Embryonic facial prominence (tissue), 1 donor: ENCODE measurements at regions not wholly inside any gene's neighbourhood (a gene's known extent, or its start where the extent isn't known, plus 50 kb on each side); places are given as distances from the start of the nearest gene placed in this dataset.

ENCODE experiments used
- DNase-seq: peaks from one replicate; pipeline ENCODE4 v3.0.0-alpha.2; 2016; ENCODE audit errors: extremely low spot score

- no peak for DNase-seq
Observed at GRCh38 chr10:4351723-4352413, 474.1 kb upstream of the AKR1E2 start.

- no peak for DNase-seq
Observed at GRCh38 chr10:4347397-4347796, 478.6 kb upstream of the AKR1E2 start.

GRCh38 chr10:4345877-4346646, 479.9 kb upstream of the AKR1E2 start:
- DNase-seq, result no peak

- peak; percentile 47 for DNase-seq
Observed at GRCh38 chr10:4344492-4344994, 481.5 kb upstream of the AKR1E2 start.

GRCh38 chr10:4343873-4344272, 482.1 kb upstream of the AKR1E2 start:
- no peak for DNase-seq

- DNase-seq, result no peak
Observed at GRCh38 chr10:4343091-4343490, 482.9 kb upstream of the AKR1E2 start.

GRCh38 chr10:4338768-4339167, 487.2 kb upstream of the AKR1E2 start:
- no peak for DNase-seq

GRCh38 chr10:4337563-4337962, 488.4 kb upstream of the AKR1E2 start:
- no peak for DNase-seq

- DNase-seq, result no peak
Observed at GRCh38 chr10:4334871-4335270, 491.1 kb upstream of the AKR1E2 start.

GRCh38 chr10:4334015-4334414, 492.0 kb upstream of the AKR1E2 start:
- no peak for DNase-seq

GRCh38 chr10:4333459-4333894, 492.5 kb upstream of the AKR1E2 start:
- no peak for DNase-seq

GRCh38 chr10:4332764-4333458, 493.1 kb upstream of the AKR1E2 start:
- DNase-seq, result no peak

GRCh38 chr10:4331150-4331549, 494.9 kb upstream of the AKR1E2 start:
- no peak for DNase-seq

- no peak for DNase-seq
Observed at GRCh38 chr10:4330636-4331035, 495.4 kb upstream of the AKR1E2 start.

GRCh38 chr10:4329225-4329624, 496.8 kb upstream of the AKR1E2 start:
- no peak for DNase-seq

GRCh38 chr10:4326647-4327046, 499.4 kb upstream of the AKR1E2 start:
- no peak for DNase-seq

- DNase-seq, result no peak
Observed at GRCh38 chr10:4319870-4320367, 506.1 kb upstream of the AKR1E2 start.

- DNase-seq, result no peak
Observed at GRCh38 chr10:4316161-4316810, 509.7 kb upstream of the AKR1E2 start.

- peak; percentile 26 for DNase-seq
Observed at GRCh38 chr10:4315551-4315950, 510.5 kb upstream of the AKR1E2 start.

GRCh38 chr10:4313051-4313450, 513.0 kb upstream of the AKR1E2 start:
- DNase-seq, result no peak

- DNase-seq, result no peak
Observed at GRCh38 chr10:4312051-4312835, 513.8 kb upstream of the AKR1E2 start.
